DOHH2 (cell line): ENCODE measurements at regions not wholly inside any gene's neighbourhood (a gene's known extent, or its start where the extent isn't known, plus 50 kb on each side); places are given as distances from the start of the nearest gene placed in this dataset.
"Not testable (repeated sequence)": the region's sequence is repeated elsewhere in the genome, so short reads cannot be mapped to it uniquely, and the experiment has no call there.

Experiments used
- CTCF ChIP-seq: fragments of 200-600 bp; sonication (generic); IDR thresholded peaks from one replicate; pipeline ENCODE4 v1.5.1; 2014; ENCODE audit warnings: antibody characterized with exemption, mild to moderate bottlenecking, low read depth, low read length; ENCODE audit not compliant: poor library complexity, severe bottlenecking
- EZH2phosphoT487 ChIP-seq: fragments of 200-600 bp; sonication (generic); IDR thresholded peaks from 2 replicates; pipeline ENCODE4 v1.6.1; 2017; ENCODE audit warnings: borderline replicate concordance, mild to moderate bottlenecking, antibody characterized with exemption, low read length, moderate library complexity, mixed read lengths

- not testable (repeated sequence) for TF ChIP-seq CTCF, EZH2phosphoT487
Observed at GRCh38 chr10:111332174-111332573, 255.3 kb downstream of the ADRA2A start.
